Mucosa of rectum (tissue), 2 donors: ENCODE measurements at regions not wholly inside any gene's neighbourhood (a gene's known extent, or its start where the extent isn't known, plus 50 kb on each side); places are given as distances from the start of the nearest gene placed in this dataset.

ENCODE experiments used
- H3K27ac ChIP-seq, 2 donors: one replicate each; pipeline ENCODE4 v1.7.0; 2013; ENCODE audit warnings: inconsistent platforms in 2 of 2, low read depth in 2 of 2, low read length in 2 of 2
- H3K27me3 ChIP-seq, 2 donors: one replicate each; pipeline ENCODE4 v1.7.0; 2013; ENCODE audit warnings: low read length in 2 of 2; ENCODE audit not compliant: control insufficient read depth in 2 of 2, insufficient read depth in 2 of 2
- H3K36me3 ChIP-seq, 2 donors: one replicate each; pipeline ENCODE4 v1.7.0; 2013; ENCODE audit warnings: low read length in 2 of 2; ENCODE audit not compliant: control insufficient read depth in 2 of 2, insufficient read depth in 2 of 2
- H3K4me1 ChIP-seq, 2 donors: one replicate each; pipeline ENCODE4 v1.7.0; 2013; ENCODE audit warnings: low read length in 2 of 2, mild to moderate bottlenecking in 1 of 2; ENCODE audit not compliant: control insufficient read depth in 2 of 2, insufficient read depth in 2 of 2
- H3K4me3 ChIP-seq, 2 donors: one replicate each; pipeline ENCODE4 v1.7.0; 2013; ENCODE audit warnings: low read length in 2 of 2
- H3K9ac ChIP-seq, 2 donors: one replicate each; pipeline ENCODE4 v1.7.0; 2013; ENCODE audit warnings: low read length in 2 of 2, low read depth in 1 of 2, mild to moderate bottlenecking in 1 of 2
- H3K9me3 ChIP-seq, 2 donors: one replicate each; pipeline ENCODE4 v1.7.0; 2013; ENCODE audit warnings: low read length in 2 of 2; ENCODE audit not compliant: control insufficient read depth in 2 of 2
- donor health status: healthy.
- donor health status: Normal muscosa, but diverticular disease.

DNA sequence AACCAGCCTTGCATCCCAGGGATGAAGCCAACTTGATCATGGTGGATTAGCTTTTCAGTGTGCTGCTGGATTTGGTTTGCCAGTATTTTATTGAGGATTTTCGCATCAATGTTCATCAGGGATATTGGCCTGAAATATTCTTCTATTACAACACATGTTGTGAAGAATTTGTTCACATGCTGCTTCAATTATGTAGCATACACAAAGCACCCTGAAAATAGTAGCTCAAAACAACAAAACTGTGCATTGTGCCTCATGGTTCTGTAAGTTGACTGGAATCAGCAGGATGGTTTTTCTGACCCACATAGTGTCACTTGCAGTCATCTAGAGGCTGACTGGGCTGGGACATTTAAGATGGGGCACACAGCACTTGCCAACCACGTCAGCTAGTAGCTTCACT is 193.9 kb downstream of the SYK start:
- H3K36me3 ChIP-seq = no peaks in the 10 kb centered on the region
- no peak overlapping the region for H3K4me3 ChIP-seq
- peaks cover 0 to 4% of the 10 kb centered on the region in 2 donors for H3K4me1 ChIP-seq
- no peak overlapping the region for H3K27ac ChIP-seq
- H3K9ac ChIP-seq = no peak overlapping the region
- H3K27me3 ChIP-seq = peaks cover 0 to 3% of the 10 kb centered on the region in 2 donors
- no peaks in the 10 kb centered on the region for H3K9me3 ChIP-seq

GRCh38 chr9:90996154-90997065 is 194.8 kb downstream of the SYK start:
- Histone ChIP-seq H3K4me1 (peaks cover 0 to 4% of the 10 kb centered on the region in 2 donors), H3K9ac (no peak overlapping the region), H3K27ac (no peak overlapping the region), H3K27me3 (peaks cover 0 to 3% of the 10 kb centered on the region in 2 donors), H3K4me3 (no peak overlapping the region), H3K9me3 (no peaks in the 10 kb centered on the region), H3K36me3 (no peaks in the 10 kb centered on the region)

- Histone ChIP-seq H3K9ac (no peak overlapping the region), H3K36me3 (no peaks in the 10 kb centered on the region), H3K27me3 (peaks cover 0 to 3% of the 10 kb centered on the region in 2 donors), H3K4me3 (no peak overlapping the region), H3K27ac (no peak overlapping the region), H3K4me1 (peaks cover 0 to 4% of the 10 kb centered on the region in 2 donors), H3K9me3 (no peaks in the 10 kb centered on the region)
Observed at GRCh38 chr9:90998573-90998972, 197.0 kb downstream of the SYK start.

DNA sequence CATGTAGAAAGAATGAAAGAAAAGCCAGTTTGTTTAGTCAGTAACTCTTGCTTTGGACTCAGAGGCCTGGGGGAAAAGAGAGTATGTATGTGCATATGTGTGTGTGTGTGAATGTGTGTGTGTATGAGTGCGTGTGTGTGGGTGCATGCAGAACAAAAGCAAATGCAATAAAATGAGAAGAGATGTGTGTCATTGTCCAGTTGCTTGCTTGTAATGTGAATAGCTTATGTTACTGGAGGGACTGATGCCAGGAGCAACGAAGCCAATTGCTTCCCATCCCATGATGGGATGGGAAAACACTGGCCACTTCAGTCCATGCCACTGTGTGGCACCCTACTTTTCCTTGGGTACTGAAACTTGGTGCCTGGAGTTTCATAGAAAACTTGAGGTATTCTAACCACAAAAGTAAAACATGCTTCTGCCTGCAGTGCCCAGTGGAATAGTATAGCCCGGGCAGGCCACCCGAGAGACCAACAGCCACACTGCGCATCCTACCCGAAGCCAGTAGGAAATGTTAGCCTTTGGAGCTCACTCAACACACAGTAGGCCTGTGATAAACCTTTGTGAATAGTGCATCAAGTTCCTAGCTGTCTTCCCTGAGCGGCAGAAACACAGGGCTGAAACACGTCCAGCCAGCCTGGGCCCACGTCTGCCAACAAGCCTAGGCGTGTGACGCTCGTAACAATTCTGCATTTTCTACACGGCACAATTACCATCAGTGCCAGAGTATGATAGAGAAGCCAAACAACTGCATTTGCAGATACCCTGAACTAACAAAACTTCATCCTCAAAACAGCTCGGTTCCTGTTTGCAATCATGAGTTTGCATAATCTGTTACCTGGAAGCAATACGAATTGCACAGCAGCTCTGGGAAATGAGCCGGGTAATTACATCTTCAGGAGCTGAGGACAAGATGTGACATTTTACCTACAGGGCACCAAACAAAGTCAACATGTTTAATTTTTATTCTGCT is 198.1 kb downstream of the SYK start:
- H3K4me3 ChIP-seq = no peak overlapping the region
- no peak overlapping the region for H3K27ac ChIP-seq
- no peaks in the 10 kb centered on the region for H3K36me3 ChIP-seq
- H3K4me1 ChIP-seq = peaks cover 0 to 4% of the 10 kb centered on the region in 2 donors
- H3K9me3 ChIP-seq = no peaks in the 10 kb centered on the region
- H3K27me3 ChIP-seq = peaks cover 0 to 3% of the 10 kb centered on the region in 2 donors
- H3K9ac ChIP-seq = no peak overlapping the region

DNA sequence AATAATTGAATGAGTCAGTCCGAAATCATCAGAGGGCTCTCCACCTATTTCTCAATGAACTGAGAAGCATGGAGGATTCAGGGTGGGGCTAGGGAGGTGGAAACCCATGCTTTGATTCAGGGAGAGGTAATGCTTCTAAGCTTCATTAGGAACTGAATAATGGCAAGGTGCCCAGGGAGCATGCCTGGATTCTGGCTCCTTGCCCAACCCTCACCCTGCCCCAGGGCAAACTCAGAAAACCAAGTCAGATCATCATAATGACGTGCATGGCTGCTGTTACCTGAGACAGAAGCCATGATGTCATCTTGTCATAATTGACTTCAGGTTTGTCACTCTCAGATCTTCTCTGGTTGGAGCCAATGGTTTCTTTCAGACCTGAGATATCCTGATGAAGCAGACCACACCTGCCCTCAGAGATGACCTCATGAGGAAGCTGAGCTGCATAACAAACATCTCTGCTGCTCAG is 199.6 kb downstream of the SYK start:
- Histone ChIP-seq H3K36me3 (no peaks in the 10 kb centered on the region), H3K4me3 (no peak overlapping the region), H3K9me3 (no peaks in the 10 kb centered on the region), H3K9ac (no peak overlapping the region), H3K27ac (no peak overlapping the region), H3K27me3 (no peaks in the 10 kb centered on the region), H3K4me1 (peaks cover 0 to 4% of the 10 kb centered on the region in 2 donors)

- Histone ChIP-seq H3K36me3 (no peaks in the 10 kb centered on the region), H3K27me3 (no peaks in the 10 kb centered on the region), H3K9ac (no peak overlapping the region), H3K27ac (no peak overlapping the region), H3K4me1 (peaks cover 0 to 3% of the 10 kb centered on the region in 2 donors), H3K9me3 (no peaks in the 10 kb centered on the region), H3K4me3 (no peak overlapping the region)
Observed at GRCh38 chr9:91004484-91004883, 202.9 kb downstream of the SYK start.

GRCh38 chr9:91004992-91005391 is 203.4 kb downstream of the SYK start:
- no peaks in the 10 kb centered on the region for H3K4me1 ChIP-seq
- no peak overlapping the region for H3K9ac ChIP-seq
- no peaks in the 10 kb centered on the region for H3K36me3 ChIP-seq
- no peak overlapping the region for H3K27ac ChIP-seq
- no peaks in the 10 kb centered on the region for H3K27me3 ChIP-seq
- no peaks in the 10 kb centered on the region for H3K9me3 ChIP-seq
- H3K4me3 ChIP-seq = no peak overlapping the region

GRCh38 chr9:91006046-91006445 is 204.4 kb downstream of the SYK start:
- no peak overlapping the region for H3K9ac ChIP-seq
- no peaks in the 10 kb centered on the region for H3K36me3 ChIP-seq
- no peak overlapping the region for H3K4me3 ChIP-seq
- H3K27me3 ChIP-seq = no peaks in the 10 kb centered on the region
- no peak overlapping the region for H3K27ac ChIP-seq
- H3K4me1 ChIP-seq = no peaks in the 10 kb centered on the region
- H3K9me3 ChIP-seq = no peaks in the 10 kb centered on the region

DNA sequence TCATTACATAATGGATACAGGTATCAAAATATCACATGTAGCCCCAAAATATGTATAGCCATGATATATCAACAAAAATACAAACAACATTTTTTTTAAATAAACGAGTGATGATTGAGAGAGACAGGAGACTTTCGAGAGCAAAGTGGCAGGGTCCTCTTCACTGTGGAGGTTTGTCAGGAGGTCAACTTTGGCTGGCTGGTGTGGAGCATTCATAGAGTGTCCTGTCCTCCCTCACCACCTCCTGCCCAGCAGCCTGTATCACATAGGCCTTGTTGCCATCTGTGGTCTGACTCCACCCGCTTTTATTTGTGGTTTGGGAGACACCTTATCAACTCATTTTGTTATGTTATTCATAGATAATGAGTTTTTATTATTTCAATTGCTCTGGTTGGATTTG is 206.9 kb downstream of the SYK start:
- Histone ChIP-seq H3K27ac (no peak overlapping the region), H3K9ac (no peak overlapping the region), H3K36me3 (no peaks in the 10 kb centered on the region), H3K9me3 (no peaks in the 10 kb centered on the region), H3K4me1 (no peaks in the 10 kb centered on the region), H3K27me3 (no peaks in the 10 kb centered on the region), H3K4me3 (no peak overlapping the region)

- no peaks in the 10 kb centered on the region for H3K27me3 ChIP-seq
- no peak overlapping the region for H3K27ac ChIP-seq
- H3K36me3 ChIP-seq = no peaks in the 10 kb centered on the region
- H3K4me1 ChIP-seq = no peaks in the 10 kb centered on the region
- H3K9me3 ChIP-seq = no peaks in the 10 kb centered on the region
- H3K4me3 ChIP-seq = no peak overlapping the region
- H3K9ac ChIP-seq = no peak overlapping the region
Observed at GRCh38 chr9:91011891-91012290, 210.3 kb downstream of the SYK start.
